ENCODE measurements at regions not wholly inside any gene's neighbourhood (a gene's known extent, or its start where the extent isn't known, plus 50 kb on each side); places are given as distances from the start of the nearest gene placed in this dataset.

DNA sequence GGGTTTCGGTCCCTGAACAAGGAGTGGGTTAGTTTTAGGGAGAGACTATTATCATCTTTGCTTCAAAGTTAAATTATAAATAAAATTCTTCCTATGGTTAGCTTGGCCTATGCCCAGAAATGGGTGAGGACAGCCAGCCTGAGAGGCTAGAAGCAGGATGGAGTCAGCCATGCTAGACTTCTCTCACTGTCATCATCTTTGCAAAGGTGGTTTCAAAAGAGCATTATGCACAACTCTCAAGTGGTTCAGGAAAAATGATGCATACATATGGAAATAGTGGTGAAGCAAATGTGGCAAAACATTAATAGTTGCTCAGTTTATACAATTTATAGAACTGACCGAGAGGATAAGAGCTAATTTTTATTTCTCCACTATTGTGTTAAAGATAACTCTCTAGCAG, 124.3 kb upstream of the FOXN2 start:
- TF ChIP-seq, protein P1, sequence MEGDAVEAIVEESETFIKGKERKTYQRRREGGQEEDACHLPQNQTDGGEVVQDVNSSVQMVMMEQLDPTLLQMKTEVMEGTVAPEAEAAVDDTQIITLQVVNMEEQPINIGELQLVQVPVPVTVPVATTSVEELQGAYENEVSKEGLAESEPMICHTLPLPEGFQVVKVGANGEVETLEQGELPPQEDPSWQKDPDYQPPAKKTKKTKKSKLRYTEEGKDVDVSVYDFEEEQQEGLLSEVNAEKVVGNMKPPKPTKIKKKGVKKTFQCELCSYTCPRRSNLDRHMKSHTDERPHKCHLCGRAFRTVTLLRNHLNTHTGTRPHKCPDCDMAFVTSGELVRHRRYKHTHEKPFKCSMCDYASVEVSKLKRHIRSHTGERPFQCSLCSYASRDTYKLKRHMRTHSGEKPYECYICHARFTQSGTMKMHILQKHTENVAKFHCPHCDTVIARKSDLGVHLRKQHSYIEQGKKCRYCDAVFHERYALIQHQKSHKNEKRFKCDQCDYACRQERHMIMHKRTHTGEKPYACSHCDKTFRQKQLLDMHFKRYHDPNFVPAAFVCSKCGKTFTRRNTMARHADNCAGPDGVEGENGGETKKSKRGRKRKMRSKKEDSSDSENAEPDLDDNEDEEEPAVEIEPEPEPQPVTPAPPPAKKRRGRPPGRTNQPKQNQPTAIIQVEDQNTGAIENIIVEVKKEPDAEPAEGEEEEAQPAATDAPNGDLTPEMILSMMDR (IDR thresholded peaks at IDR 0.05) = no peak
- no peak for TF ChIP-seq EP300 (IDR thresholded peaks at IDR 0.05)
